ENCODE measurements at regions not wholly inside any gene's neighbourhood (a gene's known extent, or its start where the extent isn't known, plus 50 kb on each side); places are given as distances from the start of the nearest gene placed in this dataset.

DNA sequence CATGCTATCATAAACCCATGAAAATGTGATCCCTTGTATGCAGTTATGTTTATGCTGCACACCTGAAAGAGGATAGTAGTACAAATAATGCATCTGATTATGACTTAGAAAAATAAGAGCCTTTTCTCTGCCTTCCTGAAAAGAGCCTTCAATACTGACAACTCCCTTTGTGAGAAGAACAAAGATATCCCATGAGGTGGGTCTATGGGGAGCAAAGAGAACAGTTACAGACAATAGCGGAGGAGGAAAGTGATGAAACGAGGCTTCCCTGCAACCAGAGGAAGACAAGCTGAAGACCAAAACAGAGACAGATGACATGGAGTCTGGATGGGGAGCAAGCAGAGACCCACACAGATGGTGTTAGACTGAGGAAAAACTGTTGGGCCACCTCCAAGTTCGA is 598.3 kb upstream of the PLXNA2 start:
- TF ChIP-seq, protein P1, sequence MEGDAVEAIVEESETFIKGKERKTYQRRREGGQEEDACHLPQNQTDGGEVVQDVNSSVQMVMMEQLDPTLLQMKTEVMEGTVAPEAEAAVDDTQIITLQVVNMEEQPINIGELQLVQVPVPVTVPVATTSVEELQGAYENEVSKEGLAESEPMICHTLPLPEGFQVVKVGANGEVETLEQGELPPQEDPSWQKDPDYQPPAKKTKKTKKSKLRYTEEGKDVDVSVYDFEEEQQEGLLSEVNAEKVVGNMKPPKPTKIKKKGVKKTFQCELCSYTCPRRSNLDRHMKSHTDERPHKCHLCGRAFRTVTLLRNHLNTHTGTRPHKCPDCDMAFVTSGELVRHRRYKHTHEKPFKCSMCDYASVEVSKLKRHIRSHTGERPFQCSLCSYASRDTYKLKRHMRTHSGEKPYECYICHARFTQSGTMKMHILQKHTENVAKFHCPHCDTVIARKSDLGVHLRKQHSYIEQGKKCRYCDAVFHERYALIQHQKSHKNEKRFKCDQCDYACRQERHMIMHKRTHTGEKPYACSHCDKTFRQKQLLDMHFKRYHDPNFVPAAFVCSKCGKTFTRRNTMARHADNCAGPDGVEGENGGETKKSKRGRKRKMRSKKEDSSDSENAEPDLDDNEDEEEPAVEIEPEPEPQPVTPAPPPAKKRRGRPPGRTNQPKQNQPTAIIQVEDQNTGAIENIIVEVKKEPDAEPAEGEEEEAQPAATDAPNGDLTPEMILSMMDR (IDR thresholded peaks at IDR 0.05) = no peak
- no peaks in the 10 kb centered on the region for H3K9me3 ChIP-seq
- no peaks in the 10 kb centered on the region for H3K27me3 ChIP-seq
- DNase-seq = no peak
- no peak for ATAC-seq
- no peak overlapping the region for H3K4me3 ChIP-seq
- no peaks in the 10 kb centered on the region for H3K36me3 ChIP-seq
- H3K4me1 ChIP-seq = no peaks in the 10 kb centered on the region
- no peak overlapping the region for H3K27ac ChIP-seq
- intact Hi-C loops (cut with DNase I) = no loop called here

DNA sequence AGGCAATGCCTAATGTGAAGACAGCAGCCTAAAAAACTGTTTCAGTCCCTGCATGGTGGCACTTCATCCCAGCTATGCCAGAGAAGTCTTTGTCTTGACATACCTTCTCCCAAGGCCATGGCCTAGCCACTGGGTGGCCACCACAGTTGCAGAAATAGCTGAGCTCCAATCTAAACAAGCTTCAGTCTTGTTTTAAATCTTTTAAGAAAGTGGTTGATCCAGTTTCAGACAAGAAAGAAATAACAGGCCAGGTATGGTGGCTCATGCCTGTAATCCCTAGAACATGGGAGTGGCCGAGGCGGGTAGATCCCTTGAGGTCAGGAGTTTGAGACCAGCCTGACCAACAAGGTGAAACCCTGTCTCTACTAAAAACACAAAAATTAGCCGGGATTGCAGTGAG is 600.0 kb upstream of the PLXNA2 start:
- ATAC-seq (no peak), DNase-seq (no peak)
- TF ChIP-seq, protein P1 (IDR thresholded peaks at IDR 0.05) = no peak
- Histone ChIP-seq H3K27ac (no peak overlapping the region), H3K4me3 (no peak overlapping the region), H3K9me3 (no peaks in the 10 kb centered on the region), H3K36me3 (no peaks in the 10 kb centered on the region), H3K4me1 (no peaks in the 10 kb centered on the region), H3K27me3 (no peaks in the 10 kb centered on the region)
- intact Hi-C loops (cut with DNase I) = no loop called here

DNA sequence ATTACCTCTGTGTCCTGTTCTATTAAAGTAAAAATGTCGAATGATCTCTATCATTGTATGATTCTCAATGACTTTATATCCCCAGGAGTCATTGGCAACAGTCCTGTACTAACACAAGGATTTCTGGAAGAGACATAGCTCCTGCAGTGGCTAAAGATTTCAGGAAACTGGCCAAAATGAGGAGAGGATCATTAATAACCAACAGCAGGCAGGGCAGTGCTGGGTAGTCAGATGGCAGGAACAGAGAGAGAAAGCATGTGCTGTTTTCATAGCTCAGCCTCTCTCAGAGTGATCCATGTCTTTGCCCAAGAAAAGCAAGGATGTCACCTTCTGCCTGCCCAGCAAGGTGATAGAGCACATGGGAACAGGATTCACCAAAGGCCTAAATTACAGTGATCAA is 604.7 kb upstream of the PLXNA2 start:
- H3K36me3 ChIP-seq = no peaks in the 10 kb centered on the region
- ATAC-seq = no peak
- H3K27me3 ChIP-seq = no peaks in the 10 kb centered on the region
- H3K27ac ChIP-seq = no peak overlapping the region
- TF ChIP-seq, protein P1 (IDR thresholded peaks at IDR 0.05) = no peak
- no peaks in the 10 kb centered on the region for H3K9me3 ChIP-seq
- no peak overlapping the region for H3K4me3 ChIP-seq
- DNase-seq = no peak
- H3K4me1 ChIP-seq = no peaks in the 10 kb centered on the region
- intact Hi-C loops (cut with DNase I) = no loop called here

DNA sequence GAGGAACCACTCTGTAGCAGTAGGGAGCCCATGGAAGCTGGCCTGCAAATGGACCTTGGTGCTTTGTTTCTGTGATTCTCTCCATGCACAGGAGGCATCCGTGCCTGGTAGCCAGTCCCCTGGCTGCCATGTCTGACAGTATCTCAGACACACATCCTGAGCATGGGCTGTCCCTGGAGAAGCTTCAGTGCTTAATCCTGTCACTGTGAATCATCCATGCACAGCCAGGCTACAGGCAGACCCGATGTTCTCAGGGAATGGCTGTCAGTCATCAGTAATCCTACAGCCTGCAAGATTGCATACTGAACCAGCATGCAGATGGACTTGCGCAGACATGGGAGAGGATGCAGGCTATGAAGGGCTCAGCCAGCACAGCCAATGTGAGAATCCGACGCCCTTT is 606.3 kb upstream of the PLXNA2 start:
- no peaks in the 10 kb centered on the region for H3K27me3 ChIP-seq
- ATAC-seq = no peak
- no peaks in the 10 kb centered on the region for H3K4me1 ChIP-seq
- TF ChIP-seq, protein P1 (IDR thresholded peaks at IDR 0.05) = no peak
- intact Hi-C loops (cut with DNase I) = no loop called here
- H3K9me3 ChIP-seq = no peaks in the 10 kb centered on the region
- H3K4me3 ChIP-seq = no peak overlapping the region
- no peak for DNase-seq
- H3K36me3 ChIP-seq = no peaks in the 10 kb centered on the region
- H3K27ac ChIP-seq = no peak overlapping the region

DNA sequence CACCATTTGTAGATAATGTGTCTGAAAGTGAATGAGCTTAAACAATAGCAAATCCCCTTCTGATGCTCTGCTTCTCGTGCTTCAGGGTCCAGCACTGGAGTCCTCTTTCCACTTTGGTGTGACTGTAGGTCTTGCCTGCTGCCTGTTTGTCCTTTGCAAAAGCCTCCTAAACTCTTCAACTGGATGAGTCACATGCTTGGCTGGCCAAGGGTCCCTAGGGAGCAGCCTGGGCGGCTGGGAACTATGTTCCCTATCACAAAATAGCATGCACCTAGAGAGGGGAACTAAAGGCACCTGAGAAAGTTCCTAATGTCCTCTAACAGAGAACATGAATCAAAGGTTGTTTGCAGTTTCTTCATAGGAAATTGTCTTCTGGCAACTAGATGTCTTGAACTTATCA is 607.2 kb upstream of the PLXNA2 start:
- no peak for ATAC-seq
- intact Hi-C loops (cut with DNase I) = no loop called here
- no peak overlapping the region for H3K4me3 ChIP-seq
- no peaks in the 10 kb centered on the region for H3K27me3 ChIP-seq
- no peaks in the 10 kb centered on the region for H3K4me1 ChIP-seq
- TF ChIP-seq, protein P1 (IDR thresholded peaks at IDR 0.05) = no peak
- no peak for DNase-seq
- H3K27ac ChIP-seq = no peak overlapping the region
- no peaks in the 10 kb centered on the region for H3K9me3 ChIP-seq
- no peaks in the 10 kb centered on the region for H3K36me3 ChIP-seq

Measured in left lung (tissue), 4 donors.